ENCODE measurements at regions not wholly inside any gene's neighbourhood (a gene's known extent, or its start where the extent isn't known, plus 50 kb on each side); places are given as distances from the start of the nearest gene placed in this dataset.

- no peak for DNase-seq (ENCODE audit: low spot score)
- TF ChIP-seq CTCF (IDR thresholded peaks at IDR 0.05): no peak
- peak overlapping the region; percentile 37 for H3K27ac Mint-ChIP-seq (ENCODE audit: unreplicated experiment)
- no peaks in the 10 kb centered on the region for H3K27me3 Mint-ChIP-seq (ENCODE audit: low read depth)
- H3K4me3 Mint-ChIP-seq (ENCODE audit: unreplicated experiment): no peak overlapping the region
- H3K4me1 Mint-ChIP-seq (ENCODE audit: low read depth): peaks cover 61% of the 10 kb centered on the region
- peaks cover 34% of the 10 kb centered on the region for H3K9me3 Mint-ChIP-seq (ENCODE audit: low read depth)
- peaks cover 3% of the 10 kb centered on the region for H3K36me3 Mint-ChIP-seq (ENCODE audit: low read depth)
Measured at GRCh38 chr12:19755136-19755535, 315.8 kb downstream of the AEBP2 start.

GRCh38 chr12:19757317-19757877, 318.1 kb downstream of the AEBP2 start:
- Mint-ChIP-seq H3K4me3 (ENCODE audit: unreplicated experiment) (no peak overlapping the region), H3K36me3 (ENCODE audit: low read depth) (peaks cover 4% of the 10 kb centered on the region), H3K27ac (ENCODE audit: unreplicated experiment) (peak overlapping the region; percentile 65), H3K4me1 (ENCODE audit: low read depth) (peaks cover 59% of the 10 kb centered on the region), H3K9me3 (ENCODE audit: low read depth) (peaks cover 32% of the 10 kb centered on the region), H3K27me3 (ENCODE audit: low read depth) (no peaks in the 10 kb centered on the region)
- peak; percentile 91 for TF ChIP-seq CTCF (IDR thresholded peaks at IDR 0.05)
- DNase-seq (ENCODE audit: low spot score): no peak

GRCh38 chr12:19759227-19759626, 319.9 kb downstream of the AEBP2 start:
- no peak for TF ChIP-seq CTCF (IDR thresholded peaks at IDR 0.05)
- DNase-seq (ENCODE audit: low spot score): no peak
- Mint-ChIP-seq H3K4me3 (ENCODE audit: unreplicated experiment) (no peak overlapping the region), H3K4me1 (ENCODE audit: low read depth) (peaks cover 65% of the 10 kb centered on the region), H3K36me3 (ENCODE audit: low read depth) (peaks cover 2% of the 10 kb centered on the region), H3K9me3 (ENCODE audit: low read depth) (peaks cover 14% of the 10 kb centered on the region), H3K27me3 (ENCODE audit: low read depth) (no peaks in the 10 kb centered on the region), H3K27ac (ENCODE audit: unreplicated experiment) (peak overlapping the region; percentile 64)

GRCh38 chr12:19760611-19761010, 321.3 kb downstream of the AEBP2 start:
- no peak for TF ChIP-seq CTCF (IDR thresholded peaks at IDR 0.05)
- Mint-ChIP-seq H3K4me3 (ENCODE audit: unreplicated experiment) (no peak overlapping the region), H3K4me1 (ENCODE audit: low read depth) (peaks cover 62% of the 10 kb centered on the region), H3K9me3 (ENCODE audit: low read depth) (peaks cover 7% of the 10 kb centered on the region), H3K27ac (ENCODE audit: unreplicated experiment) (no peak overlapping the region), H3K36me3 (ENCODE audit: low read depth) (peaks cover 2% of the 10 kb centered on the region), H3K27me3 (ENCODE audit: low read depth) (no peaks in the 10 kb centered on the region)
- DNase-seq (ENCODE audit: low spot score): no peak

- no peaks in the 10 kb centered on the region for H3K27me3 Mint-ChIP-seq (ENCODE audit: low read depth)
- no peak for TF ChIP-seq CTCF (IDR thresholded peaks at IDR 0.05)
- H3K36me3 Mint-ChIP-seq (ENCODE audit: low read depth): peaks cover 4% of the 10 kb centered on the region
- no peak overlapping the region for H3K4me3 Mint-ChIP-seq (ENCODE audit: unreplicated experiment)
- H3K27ac Mint-ChIP-seq (ENCODE audit: unreplicated experiment): no peak overlapping the region
- DNase-seq (ENCODE audit: low spot score): no peak
- peaks cover 54% of the 10 kb centered on the region for H3K4me1 Mint-ChIP-seq (ENCODE audit: low read depth)
- H3K9me3 Mint-ChIP-seq (ENCODE audit: low read depth): peaks cover 7% of the 10 kb centered on the region
Measured at GRCh38 chr12:19761463-19761862, 322.2 kb downstream of the AEBP2 start.

Data from chondrocyte (in vitro differentiated cells).